Smooth muscle cell (in vitro differentiated cells): ENCODE measurements at regions not wholly inside any gene's neighbourhood (a gene's known extent, or its start where the extent isn't known, plus 50 kb on each side); places are given as distances from the start of the nearest gene placed in this dataset.

Source experiments
- DNase-seq: peaks from one replicate; lab custom pipeline; 2025; ENCODE audit not compliant: unreplicated experiment; lab: John Stamatoyannopoulos, UW
- H2AFZ ChIP-seq: fragments of 200-600 bp; sonication (generic); 2 replicates; pipeline ENCODE4 v1.6.0; 2016; ENCODE audit warnings: antibody characterized with exemption, low read depth, mild to moderate bottlenecking
- H3F3A ChIP-seq: fragments of 200-600 bp; sonication (generic); 2 replicates; pipeline ENCODE4 v1.6.0; 2017; ENCODE audit warnings: antibody characterized with exemption, low read depth
- H3K27ac ChIP-seq: fragments of 200-600 bp; sonication (generic); 2 replicates; pipeline ENCODE4 v1.5.1; 2016; ENCODE audit warnings: low read depth, mild to moderate bottlenecking
- H3K27me3 ChIP-seq: fragments of 200-600 bp; sonication (generic); 2 replicates; pipeline ENCODE4 v1.6.1; 2016; ENCODE audit warnings: low read depth, mild to moderate bottlenecking
- H3K36me3 ChIP-seq: fragments of 200-600 bp; sonication (generic); 2 replicates; pipeline ENCODE4 v1.5.1; 2016; ENCODE audit warnings: low read depth
- H3K4me1 ChIP-seq: fragments of 200-600 bp; sonication (generic); 2 replicates; pipeline ENCODE4 v1.5.1; 2016; ENCODE audit warnings: low read depth
- H3K4me2 ChIP-seq: fragments of 200-600 bp; sonication (generic); 2 replicates; pipeline ENCODE4 v1.6.0; 2016; ENCODE audit warnings: mild to moderate bottlenecking
- H3K4me3 ChIP-seq: fragments of 200-600 bp; sonication (generic); 2 replicates; pipeline ENCODE4 v1.5.1; 2016; ENCODE audit warnings: mild to moderate bottlenecking
- H3K79me2 ChIP-seq: fragments of 200-600 bp; sonication (generic); 2 replicates; pipeline ENCODE4 v1.6.0; 2016; ENCODE audit warnings: low read depth, mild to moderate bottlenecking
- H3K9ac ChIP-seq: fragments of 200-600 bp; sonication (generic); 2 replicates; pipeline ENCODE4 v1.6.0; 2016; ENCODE audit warnings: low read depth
- H3K9me3 ChIP-seq: fragments of 200-600 bp; sonication (generic); replicated peaks from 2 replicates; pipeline ENCODE4 v1.5.1; 2016; ENCODE audit warnings: low read depth
- H4K20me1 ChIP-seq: fragments of 200-600 bp; sonication (generic); 2 replicates; pipeline ENCODE4 v1.6.0; 2016; ENCODE audit warnings: low read depth
- CTCF ChIP-seq: fragments of 200-600 bp; sonication (generic); IDR thresholded peaks from 2 replicates; pipeline ENCODE4 v1.5.1; 2017; ENCODE audit warnings: borderline replicate concordance, mild to moderate bottlenecking, antibody characterized with exemption; ENCODE audit not compliant: insufficient read depth, poor library complexity, severe bottlenecking
- WGBS: methylation state at CpG from one replicate; pipeline ENCODE4 v1.1.7; 2016; ENCODE audit warnings: low lambda C conversion rate; 5-methylcytosine and 5-hydroxymethylcytosine counted together

- peak overlapping the region; percentile 5 for H2AFZ ChIP-seq
- H3K27ac ChIP-seq: no peak overlapping the region
- peak; percentile 57 for DNase-seq
- H3K36me3 ChIP-seq: no peaks in the 10 kb centered on the region
- no peak overlapping the region for H3K4me2 ChIP-seq
- H3F3A ChIP-seq: no peaks in the 10 kb centered on the region
- no peak overlapping the region for H3K4me3 ChIP-seq
- 27% methylated on average over 12 of the region's 12 CpGs for WGBS
- no peak overlapping the region for H3K9ac ChIP-seq
- H3K27me3 ChIP-seq: no peaks in the 10 kb centered on the region
- peak; percentile 77 for TF ChIP-seq CTCF
- H3K4me1 ChIP-seq: peaks cover 6% of the 10 kb centered on the region
- H3K79me2 ChIP-seq: no peaks in the 10 kb centered on the region
- no peaks in the 10 kb centered on the region for H3K9me3 ChIP-seq
- no peaks in the 10 kb centered on the region for H4K20me1 ChIP-seq
These were observed 213.4 kb upstream of the S100G start for GRCh38 chrX:16436348-16437188.

- Histone ChIP-seq H4K20me1 (no peaks in the 10 kb centered on the region), H2AFZ (no peak overlapping the region), H3F3A (no peaks in the 10 kb centered on the region), H3K4me1 (peaks cover 6% of the 10 kb centered on the region), H3K27me3 (no peaks in the 10 kb centered on the region), H3K4me2 (no peak overlapping the region), H3K9me3 (no peaks in the 10 kb centered on the region), H3K36me3 (no peaks in the 10 kb centered on the region), H3K9ac (no peak overlapping the region), H3K4me3 (no peak overlapping the region), H3K79me2 (no peaks in the 10 kb centered on the region), H3K27ac (no peak overlapping the region)
- no peak for TF ChIP-seq CTCF
- no peak for DNase-seq
These were observed 209.5 kb upstream of the S100G start for GRCh38 chrX:16440446-16440845.

- no peaks in the 10 kb centered on the region for H4K20me1 ChIP-seq
- no peak for TF ChIP-seq CTCF
- no peaks in the 10 kb centered on the region for H3K27me3 ChIP-seq
- no peaks in the 10 kb centered on the region for H3K4me1 ChIP-seq
- H3K4me2 ChIP-seq: no peak overlapping the region
- 82% methylated on average over 7 of the region's 7 CpGs for WGBS
- no peaks in the 10 kb centered on the region for H3F3A ChIP-seq
- DNase-seq: no peak
- no peaks in the 10 kb centered on the region for H3K79me2 ChIP-seq
- H3K9ac ChIP-seq: no peak overlapping the region
- no peak overlapping the region for H3K27ac ChIP-seq
- H3K4me3 ChIP-seq: no peak overlapping the region
- no peaks in the 10 kb centered on the region for H3K36me3 ChIP-seq
- H3K9me3 ChIP-seq: no peaks in the 10 kb centered on the region
- no peak overlapping the region for H2AFZ ChIP-seq
These were observed 205.6 kb upstream of the S100G start for GRCh38 chrX:16444353-16444752.
